ENCODE measurements at regions not wholly inside any gene's neighbourhood (a gene's known extent, or its start where the extent isn't known, plus 50 kb on each side); places are given as distances from the start of the nearest gene placed in this dataset.
"Not testable (repeated sequence)": the region's sequence is repeated elsewhere in the genome, so short reads cannot be mapped to it uniquely, and the experiment has no call there.

DNA sequence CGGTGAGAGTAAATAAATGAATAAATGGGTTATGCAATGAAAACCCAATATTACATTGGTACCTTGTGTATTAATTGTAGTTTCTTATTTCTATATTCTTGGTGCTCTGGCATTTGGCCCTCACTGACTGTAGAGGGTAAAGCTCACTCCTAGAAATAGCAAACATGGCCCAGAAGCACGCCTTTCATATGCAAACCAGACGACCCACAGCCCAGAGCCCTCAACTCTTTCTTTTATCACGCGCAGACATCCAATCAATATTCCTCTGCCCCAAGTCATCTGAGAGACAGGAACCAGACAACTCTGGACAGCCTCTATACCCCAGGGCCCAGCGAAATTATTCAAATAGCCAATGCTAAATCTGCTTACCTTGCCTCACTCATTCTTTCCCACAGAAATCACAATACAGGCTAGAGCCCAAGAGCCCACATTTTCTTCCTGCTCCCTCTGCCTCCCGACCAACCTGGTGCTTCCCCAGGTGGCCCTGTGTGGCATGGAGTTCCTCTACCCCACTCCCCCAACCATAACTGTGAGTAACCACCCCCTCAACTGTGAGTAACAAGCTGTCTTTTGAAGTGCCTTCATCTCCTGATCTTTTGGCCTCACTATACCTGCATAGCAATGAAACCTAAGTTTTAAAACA lies 425.1 kb upstream of the SPATA31A3 start:
- TF ChIP-seq EZH2 (IDR thresholded peaks at IDR 0.05; ENCODE audit: low read length, missing control alignments), result not testable (repeated sequence)
- TF ChIP-seq, protein P1, sequence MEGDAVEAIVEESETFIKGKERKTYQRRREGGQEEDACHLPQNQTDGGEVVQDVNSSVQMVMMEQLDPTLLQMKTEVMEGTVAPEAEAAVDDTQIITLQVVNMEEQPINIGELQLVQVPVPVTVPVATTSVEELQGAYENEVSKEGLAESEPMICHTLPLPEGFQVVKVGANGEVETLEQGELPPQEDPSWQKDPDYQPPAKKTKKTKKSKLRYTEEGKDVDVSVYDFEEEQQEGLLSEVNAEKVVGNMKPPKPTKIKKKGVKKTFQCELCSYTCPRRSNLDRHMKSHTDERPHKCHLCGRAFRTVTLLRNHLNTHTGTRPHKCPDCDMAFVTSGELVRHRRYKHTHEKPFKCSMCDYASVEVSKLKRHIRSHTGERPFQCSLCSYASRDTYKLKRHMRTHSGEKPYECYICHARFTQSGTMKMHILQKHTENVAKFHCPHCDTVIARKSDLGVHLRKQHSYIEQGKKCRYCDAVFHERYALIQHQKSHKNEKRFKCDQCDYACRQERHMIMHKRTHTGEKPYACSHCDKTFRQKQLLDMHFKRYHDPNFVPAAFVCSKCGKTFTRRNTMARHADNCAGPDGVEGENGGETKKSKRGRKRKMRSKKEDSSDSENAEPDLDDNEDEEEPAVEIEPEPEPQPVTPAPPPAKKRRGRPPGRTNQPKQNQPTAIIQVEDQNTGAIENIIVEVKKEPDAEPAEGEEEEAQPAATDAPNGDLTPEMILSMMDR (conservative IDR thresholded peaks at IDR 0.05 in 1 of 2, IDR thresholded peaks at IDR 0.05 in 1 of 2; ENCODE audit: low read depth in 1 of 2, low read length in 2 of 2), result not testable (repeated sequence)

All from fibroblast of lung (primary cell).